ENCODE measurements at regions not wholly inside any gene's neighbourhood (a gene's known extent, or its start where the extent isn't known, plus 50 kb on each side); places are given as distances from the start of the nearest gene placed in this dataset.

DNA sequence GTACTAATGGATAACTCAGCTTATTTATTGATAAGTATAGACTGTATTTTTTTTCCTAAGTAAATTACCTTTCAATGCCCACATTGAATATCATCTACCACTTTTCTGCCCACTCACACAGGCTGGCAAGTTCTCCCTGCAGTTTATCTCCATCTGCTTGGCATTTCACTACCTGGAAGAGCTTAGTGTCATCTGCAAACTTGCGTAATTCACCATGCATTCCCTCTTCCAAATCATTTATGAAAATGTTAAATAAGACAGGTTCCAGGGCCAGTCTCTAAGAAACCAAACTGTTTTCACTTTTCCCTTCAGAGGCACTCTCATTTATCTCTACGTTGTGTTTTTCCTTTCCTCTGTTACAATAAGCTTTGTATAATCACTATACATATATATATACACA lies 1076.6 kb downstream of the IGSF11 start:
- DNase-seq: no peak

DNA sequence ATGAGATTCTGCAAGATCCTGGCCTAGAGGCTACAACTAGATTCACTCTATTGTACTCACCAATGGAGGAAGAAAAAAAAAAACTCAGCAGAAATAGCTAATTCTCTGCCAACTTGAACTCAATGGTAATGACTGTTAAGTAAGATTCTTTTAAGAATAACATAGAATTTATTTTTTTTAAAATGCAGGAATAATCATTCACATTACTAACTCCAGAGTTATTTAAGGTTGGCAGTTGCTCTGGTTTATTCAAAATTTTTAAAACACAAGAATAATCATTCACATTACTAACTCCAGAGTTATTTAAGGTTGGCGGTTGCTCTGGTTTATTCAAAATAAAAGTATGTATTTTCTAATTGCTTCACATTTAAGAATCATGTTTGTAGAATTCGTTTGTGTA lies 1071.9 kb downstream of the IGSF11 start:
- DNase-seq: no peak

DNA sequence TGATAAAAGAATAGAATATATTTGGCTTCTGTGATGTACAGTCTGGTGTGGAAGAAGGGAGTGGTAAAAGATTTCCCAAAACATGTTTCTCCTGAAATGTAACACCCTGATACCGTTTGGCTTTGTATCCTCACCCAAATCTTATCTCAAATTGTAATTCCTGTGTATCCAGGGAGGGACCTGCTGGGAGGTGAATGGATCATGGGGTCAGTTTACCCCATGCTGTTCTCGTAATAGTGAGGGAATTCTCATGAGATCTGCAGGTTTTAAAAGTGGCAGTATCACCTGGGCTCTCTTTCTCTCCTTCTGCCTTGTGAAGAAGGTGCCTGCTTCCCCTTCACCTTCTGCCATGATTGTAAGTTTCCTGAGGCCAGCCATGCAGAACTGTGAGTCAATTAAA lies 1070.8 kb downstream of the IGSF11 start:
- DNase-seq: no peak

DNA sequence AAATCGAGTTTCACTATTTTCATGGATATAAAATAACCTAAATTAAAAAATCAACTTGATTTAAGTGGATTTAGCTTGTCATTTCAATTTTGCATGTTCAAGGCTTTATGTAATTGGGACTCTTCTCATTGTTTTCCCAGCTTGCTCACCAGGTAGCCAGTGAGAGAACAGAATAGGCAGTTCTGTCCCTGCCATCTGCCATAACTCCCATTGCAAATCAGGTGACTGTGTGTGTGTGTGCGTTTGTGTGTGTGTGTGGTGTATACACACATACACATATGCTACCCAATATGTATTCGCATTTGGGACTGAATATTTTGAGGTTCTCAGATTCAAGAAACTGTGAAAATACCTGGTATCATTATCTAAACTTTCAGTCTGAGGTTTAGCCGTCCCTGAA lies 1069.8 kb downstream of the IGSF11 start:
- DNase-seq: no peak

DNA sequence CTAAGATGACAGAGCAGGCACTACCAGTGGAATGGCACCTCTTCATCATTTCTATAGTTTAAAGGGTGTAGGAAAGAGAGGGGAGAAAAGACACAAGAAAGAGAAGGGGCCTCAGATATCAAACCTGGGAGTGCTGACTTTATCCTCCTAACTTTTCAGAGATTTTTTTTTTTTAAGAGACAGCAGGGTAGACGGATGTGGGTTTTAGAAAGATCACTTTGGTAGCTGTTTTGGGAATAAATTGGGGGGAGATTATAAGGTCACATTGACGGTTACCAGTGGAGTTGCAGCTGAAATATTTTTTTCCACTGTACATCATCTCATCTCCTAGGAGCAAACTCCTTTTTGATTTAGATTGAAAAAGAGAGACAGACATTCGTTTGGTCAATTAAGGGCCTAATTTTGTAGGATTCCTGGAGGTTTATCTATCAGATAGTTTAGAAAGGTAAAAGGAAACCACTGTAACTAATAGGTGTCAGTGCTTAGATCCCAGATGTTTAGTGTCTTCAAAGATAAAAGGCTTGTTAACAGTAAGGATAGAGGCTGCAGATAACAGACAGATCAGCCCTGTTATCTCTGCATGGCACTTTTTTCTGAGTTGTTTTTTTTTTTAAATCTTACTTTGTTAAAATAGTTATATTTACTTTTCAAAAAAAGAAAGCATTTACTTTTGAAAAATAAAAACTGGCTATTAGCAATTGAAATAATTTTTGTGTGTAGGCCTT lies 1057.0 kb downstream of the IGSF11 start:
- DNase-seq: no peak

DNA sequence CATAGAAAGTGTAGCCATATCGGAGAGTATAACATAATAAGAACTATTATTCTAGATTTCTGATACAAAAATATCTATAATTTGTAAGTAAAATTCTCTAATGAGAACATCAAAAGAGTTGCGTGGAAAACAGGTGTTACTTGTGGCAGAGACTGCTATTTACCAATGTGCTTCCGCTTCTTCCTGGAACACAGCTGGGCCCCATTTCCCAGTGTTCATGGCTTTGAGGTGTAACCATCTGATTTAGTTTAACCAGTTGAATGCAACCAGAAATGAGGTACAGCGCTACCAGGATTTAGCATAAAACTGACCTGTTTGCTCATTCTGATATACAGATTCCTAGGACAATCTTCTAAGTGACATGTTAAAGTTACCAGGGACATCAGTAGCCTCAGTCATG lies 1055.2 kb downstream of the IGSF11 start:
- no peak for DNase-seq

DNA sequence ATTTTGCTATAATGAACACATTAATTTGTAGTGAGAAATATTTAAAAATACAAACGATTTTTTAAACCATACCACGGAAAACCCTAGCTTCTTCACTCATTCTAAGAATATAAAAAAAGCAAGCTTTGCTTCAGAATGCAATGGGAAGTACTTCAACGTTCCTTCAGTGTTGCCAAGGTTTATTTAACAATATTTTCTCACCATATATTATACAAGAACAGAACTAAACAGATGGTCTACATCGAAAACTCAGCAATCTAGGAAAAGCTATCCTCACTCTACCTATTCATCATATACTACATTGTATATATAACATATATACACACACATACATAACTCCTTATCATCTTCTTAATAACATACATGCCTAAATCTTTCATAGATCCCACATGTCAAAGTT lies 1047.4 kb downstream of the IGSF11 start:
- no peak for DNase-seq

DNA sequence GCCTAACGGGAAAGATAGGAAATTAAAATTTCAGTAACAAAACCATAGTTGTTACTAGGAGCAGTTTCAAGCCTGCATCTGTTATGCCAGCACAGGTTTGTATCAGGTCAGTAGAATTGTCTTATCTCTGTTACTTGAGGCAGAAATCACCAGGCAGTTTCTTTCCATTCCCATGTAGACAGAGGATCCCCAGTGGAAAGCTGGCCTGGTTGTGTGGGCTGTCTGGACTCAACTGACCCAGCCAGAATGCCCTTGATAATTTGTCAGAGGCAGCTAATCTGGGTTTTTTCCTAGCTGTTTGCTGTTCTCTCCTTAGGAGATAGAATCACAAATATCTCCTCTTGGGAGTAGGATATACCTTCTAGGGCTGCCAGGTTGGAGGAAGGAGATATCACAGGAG lies 1044.7 kb downstream of the IGSF11 start:
- DNase-seq: no peak

DNA sequence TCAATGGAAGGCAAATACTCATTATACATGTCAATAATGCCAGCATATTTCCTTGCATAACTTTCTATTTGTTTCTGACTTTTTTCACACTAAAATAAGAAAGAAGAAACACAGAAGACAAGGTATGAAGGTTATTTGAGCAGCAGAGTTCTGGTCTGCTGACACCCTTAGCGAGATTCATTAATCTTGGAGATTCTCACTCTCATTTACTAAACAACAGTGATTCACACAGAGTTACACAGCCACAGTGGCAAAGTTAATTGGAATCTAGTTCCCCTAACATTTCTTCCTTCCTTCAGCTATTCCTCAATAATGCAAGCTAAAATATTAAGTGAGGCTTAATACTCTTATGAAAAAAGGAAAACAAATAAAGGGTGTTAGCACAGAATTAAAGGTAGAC lies 1044.0 kb downstream of the IGSF11 start:
- DNase-seq: no peak

DNA sequence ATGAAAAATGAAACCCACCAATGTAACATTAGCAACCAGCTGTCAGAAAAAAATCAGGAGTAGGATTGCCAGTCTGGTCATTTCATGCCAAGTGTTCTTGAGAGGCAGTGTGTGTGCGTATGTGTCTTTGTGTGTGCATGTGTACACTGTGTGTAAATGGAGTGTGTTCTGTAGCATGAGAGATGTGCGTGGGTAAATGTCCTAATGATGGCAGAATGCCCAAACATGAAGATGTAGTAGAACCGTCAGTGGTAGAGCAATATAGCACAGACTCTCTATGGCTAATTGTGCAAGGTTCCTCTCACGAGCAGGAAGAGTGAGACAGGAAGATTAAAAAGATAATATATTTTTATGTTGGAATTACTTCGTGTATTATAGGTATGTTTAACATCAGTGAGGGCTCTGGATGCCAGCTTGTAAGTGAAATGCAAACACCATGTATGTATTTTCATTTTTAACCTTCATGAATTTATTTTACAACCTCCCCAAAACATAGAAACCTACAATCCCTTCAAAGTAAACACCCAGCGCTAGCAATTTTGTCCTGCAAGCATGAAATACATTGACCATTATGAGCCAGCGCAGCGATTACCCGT lies 1038.7 kb downstream of the IGSF11 start:
- DNase-seq: no peak

DNA sequence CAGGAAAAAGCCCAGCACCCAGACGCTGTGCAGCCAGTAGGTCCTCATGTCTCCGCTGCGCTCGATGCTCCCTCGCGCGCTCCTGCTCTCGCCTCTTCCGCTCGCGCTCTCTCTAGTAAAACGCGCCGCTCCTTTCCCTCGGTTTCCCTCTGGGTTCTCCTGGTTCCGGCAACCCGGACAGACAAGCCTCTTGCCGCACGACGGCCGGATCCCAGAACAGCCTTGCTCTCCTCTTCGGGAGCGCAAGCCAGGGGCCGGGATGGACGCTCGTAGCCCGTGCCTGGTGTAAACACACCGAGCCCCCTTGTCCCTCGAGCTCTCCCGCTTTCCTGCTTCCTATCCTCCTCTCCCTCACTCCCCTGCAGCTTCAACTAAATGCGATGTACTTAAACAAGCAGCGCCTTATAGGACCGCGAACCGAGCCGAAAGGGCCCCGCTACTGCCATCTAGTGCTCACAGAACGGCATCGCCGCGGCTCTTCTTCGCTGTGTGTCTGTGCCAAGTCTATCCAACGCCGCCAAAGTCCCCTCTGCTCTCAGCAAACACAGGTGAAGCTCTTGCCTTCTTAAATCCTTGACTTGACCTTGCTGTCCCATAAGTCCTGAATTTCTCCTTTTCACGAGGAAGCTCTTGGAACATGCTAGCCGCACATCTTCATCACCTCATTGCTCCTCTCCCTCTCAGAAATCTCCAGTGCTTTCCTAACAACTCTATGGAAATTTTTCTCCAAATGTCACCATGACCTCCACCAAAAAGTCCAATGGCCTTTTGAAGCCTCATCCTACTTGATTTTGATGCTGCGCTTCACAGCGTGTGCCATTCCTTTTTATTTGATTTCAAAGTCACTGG lies 1037.2 kb downstream of the IGSF11 start:
- DNase-seq: peak; percentile 89

DNA sequence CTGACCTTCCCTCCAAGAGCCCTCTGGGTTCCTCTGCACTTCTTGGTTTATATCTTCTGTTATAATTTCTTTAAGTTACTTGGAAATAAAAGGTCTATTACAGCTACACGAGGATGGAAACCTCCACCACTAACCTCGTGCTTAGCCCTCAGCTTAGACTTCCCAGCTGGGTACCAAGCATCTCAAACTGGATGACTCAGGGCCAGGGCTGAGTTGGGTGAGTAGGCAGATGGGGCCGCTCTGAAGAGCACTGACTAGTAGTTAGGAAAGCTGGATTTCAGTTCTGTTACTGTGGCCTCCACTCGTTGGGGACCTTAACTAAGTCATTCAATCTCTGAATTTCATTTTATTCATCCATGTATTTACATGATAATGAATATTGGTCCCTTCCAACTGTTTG lies 1036.6 kb downstream of the IGSF11 start:
- DNase-seq: no peak

DNA sequence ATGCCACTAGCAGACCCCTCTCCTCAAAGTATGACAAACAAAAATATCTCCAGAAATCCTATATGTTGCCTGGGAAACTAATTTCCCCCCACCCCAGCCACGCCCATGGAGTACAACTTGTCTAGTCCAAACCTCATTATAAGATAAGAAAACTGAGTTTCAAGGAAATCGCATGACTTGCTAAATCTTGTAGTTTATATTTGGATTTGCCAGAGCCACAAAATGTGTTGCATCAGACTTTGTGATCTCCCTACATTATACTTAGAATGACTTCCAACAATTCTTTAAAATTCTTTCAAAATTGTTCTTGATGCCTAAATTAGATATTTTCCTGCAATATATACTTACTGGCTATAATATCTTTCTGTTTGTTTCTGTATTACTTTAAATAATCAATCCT lies 1034.4 kb downstream of the IGSF11 start:
- DNase-seq: no peak

DNA sequence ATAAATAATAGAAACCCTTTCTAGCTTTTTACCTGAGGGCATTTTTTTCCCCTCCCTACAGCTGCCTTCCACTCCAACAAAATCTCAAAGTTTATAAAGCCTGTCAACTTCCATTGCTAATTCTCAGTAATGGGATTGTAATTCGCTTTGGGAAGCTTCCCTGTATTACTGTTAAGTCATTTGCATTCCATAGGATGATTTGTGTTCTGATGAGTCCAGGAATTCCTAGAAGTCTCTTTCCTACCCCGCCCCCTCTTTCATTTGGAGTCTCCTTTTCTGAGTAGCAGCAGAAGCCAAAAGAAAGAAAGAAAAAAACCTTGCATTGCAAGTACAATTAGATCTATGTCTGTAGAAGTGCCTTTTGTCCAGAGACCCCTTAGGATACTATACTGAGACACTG lies 1033.3 kb downstream of the IGSF11 start:
- no peak for DNase-seq

DNA sequence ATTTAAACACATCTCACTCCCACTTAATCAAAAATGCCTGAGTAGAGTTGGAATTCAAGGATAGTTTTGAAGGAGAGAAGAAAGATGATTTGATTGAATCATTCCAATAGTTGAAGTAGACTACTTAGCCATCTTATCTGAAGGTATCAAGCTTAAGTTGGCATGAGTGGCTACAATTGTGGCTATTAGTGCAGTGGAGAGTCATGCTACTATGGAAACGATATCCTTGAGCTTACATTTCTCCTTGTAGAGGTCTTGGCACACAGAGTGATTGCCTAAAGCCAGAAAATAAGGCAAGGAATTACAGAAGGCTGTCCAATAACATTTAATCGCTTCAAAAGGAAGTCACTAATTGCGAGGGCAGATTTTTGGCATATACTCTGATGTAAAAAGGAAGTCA lies 1022.7 kb downstream of the IGSF11 start:
- no peak for DNase-seq

DNA sequence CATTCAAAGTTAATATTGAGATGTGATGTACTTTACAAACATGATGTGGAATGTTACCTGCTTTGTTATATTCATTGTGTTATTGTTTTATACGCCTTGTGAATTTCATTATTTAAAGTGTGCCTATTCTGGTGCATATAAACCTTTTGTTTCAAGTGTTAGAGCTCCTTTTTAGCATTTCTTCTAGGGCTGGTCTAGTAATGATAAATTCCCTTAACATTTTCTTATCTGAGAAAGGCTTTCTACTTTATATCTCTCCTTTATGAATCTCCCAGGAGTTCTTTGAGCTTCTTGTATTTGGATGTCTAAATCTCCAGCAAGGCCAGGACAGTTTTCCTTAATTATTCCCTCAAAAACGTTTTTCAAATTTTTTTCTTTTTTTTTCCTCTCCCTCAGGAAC lies 1005.6 kb downstream of the IGSF11 start:
- no peak for DNase-seq

DNA sequence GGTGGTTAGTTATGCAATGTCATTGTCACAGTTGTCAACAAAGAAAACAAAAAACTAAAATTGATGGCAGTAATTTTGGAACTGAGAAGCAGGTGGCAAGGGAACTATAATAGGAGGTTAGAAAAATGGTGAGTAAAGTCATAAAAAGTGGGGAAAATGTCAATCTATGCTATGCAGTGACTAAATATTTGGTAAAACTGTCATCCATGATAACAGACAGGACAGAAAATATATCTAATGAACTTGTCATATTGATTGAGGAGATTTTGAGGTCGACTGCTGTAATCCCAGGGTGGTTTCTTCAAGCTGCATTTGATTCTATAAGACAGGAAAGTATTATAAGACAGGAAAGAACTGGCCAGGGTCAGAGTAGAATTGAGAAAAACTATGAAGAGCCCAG lies 998.4 kb downstream of the IGSF11 start:
- DNase-seq: no peak

DNA sequence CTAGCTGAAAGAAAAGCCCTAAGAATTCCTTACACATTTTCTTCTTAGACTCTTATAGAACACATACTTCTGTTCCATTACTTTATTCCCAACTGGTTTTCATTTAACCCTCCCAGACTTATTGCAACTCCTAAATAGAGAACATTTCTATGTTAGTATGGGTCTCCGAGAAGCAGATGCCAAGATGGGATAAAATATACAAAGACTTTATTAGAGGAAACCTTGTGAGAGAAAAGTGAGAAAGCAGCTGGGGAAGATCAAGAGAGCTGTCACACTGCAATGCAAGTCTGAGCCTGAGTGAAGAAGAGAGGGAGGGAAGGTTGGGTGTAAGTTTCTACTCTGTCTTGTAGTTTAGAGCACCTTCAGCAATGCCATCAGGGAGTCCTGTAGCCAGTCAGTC lies 979.3 kb downstream of the IGSF11 start:
- no peak for DNase-seq

DNA sequence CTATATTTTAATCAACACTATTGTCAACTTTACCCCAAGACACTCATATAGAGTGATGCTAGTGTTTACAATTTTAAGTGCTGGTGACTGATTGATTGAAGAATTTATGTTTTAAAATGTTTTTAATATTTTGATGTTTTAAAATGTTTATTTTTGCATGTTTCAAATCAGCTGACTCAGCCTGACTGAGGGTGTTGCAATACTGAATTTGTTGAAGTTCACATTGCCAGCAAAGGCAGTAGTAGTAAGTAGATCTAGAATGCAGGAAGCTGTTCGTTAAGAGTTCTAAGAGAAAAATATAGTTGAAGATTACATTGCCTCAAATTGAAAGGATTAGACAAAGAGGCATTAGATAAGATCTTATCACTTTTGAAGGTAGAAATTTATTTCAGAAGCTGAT lies 977.6 kb downstream of the IGSF11 start:
- DNase-seq: no peak

DNA sequence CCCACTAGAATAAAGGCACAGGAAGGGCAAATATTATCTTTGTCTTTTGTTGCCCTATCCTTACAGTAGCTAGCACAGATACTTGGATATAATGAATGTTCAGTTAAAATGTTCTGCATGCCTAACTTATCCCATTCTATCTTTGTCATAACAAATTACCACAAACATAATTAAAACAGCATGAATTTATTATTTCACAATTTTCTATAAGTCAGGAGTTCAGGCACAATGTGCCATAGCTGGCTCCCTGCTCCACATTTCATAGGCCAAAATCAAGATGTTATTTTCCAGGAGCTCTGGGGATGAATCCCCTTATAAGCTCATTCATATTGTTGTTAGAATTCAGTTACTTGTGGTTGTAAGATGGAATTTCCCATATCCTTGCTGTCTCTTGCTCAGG lies 975.5 kb downstream of the IGSF11 start:
- no peak for DNase-seq

DNA sequence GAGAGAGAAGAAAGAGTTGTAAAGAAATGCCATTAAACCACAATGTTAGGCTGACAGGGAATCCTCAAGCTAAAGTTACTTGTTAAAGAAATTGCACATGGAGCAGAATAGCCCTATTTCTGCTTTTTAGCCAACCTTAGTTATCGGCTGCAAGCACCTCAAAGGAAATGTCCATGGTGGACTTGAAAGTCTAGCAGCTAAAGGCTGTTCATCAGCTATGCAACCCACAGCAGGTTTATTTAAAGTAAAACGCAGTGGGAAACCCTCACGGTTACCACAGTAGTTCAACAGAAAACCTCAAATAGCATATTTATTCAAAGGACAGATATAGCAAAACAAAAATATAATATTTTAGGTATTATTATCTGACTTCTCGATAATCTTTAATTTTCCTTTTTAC lies 967.2 kb downstream of the IGSF11 start:
- no peak for DNase-seq

DNA sequence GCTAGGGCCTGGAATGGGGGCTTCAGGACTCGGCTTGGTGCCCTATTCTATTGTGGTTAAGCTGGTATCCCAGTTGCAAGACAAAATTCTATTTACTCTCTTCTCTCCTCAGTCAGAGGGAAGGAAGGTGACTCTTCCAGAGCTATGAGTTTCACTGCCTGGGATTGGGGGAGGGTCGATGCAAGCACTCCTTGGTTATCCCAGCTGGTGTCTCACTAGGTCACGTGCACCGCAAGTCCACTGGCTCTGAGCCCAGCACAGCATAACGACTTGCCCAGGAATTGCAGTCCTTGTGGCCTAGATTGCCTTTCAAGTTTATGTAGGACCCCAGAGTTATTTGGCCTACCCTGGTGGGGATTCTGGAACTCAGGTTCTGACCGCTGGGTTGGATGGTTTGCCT lies 958.8 kb downstream of the IGSF11 start:
- DNase-seq: no peak

DNA sequence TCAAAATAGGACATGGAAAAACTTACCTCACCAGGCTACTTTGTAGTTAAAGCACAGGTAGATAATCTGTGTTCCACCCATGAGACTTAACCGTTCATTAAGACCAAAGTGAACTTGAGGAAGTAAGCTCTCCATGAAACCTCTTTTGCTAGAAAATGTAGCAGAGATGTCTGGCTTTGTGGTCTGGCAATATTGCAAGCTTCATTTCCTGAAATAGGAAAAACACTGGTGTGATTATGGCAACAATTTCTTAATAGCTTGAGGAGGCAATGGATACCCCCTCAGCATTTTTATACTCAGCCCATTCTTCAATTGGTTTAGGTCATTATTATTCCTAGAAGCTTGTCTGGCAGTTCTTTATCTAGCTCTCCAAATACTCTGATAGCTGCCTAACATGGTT lies 957.3 kb downstream of the IGSF11 start:
- no peak for DNase-seq

DNA sequence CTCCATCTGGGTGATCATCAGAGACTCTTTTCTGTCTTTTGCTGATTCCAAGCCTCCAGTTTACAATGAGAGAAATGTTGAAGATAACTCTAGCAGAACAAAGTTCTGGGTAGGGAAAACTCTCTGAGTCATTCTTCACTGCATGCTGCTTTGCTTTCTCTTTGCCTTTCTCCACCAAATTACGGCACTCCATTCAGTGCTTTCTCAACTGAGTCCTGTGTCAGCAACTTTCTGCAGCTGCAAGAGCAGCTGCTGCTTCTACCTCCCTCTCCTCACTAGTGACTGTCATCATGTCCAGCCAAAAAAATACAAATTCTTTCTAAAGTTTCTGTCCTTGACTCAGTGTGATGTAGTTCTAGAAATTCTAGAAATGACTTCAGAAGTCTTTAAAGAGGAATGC lies 953.8 kb downstream of the IGSF11 start:
- no peak for DNase-seq

Data from left kidney (tissue), 1 donor.